ENCODE measurements at regions not wholly inside any gene's neighbourhood (a gene's known extent, or its start where the extent isn't known, plus 50 kb on each side); places are given as distances from the start of the nearest gene placed in this dataset.

- H3K27me3 ChIP-seq (replicated peaks in 1 of 4; ENCODE audit: control extremely low read depth in 1 of 4, control insufficient read depth in 3 of 4, insufficient read depth in 4 of 4, low read length in 3 of 4), result no peaks in the 10 kb centered on the region
- peaks cover 0 to 2% (median 0%) of the 10 kb centered on the region in 3 donors for H3K9me3 ChIP-seq (ENCODE audit: control extremely low read depth in 1 of 3, control insufficient read depth in 2 of 3, insufficient read depth in 1 of 3, low read length in 2 of 3)
- no peaks in the 10 kb centered on the region for H3K79me2 ChIP-seq (ENCODE audit: control insufficient read depth, insufficient read depth, low read length)
- CTCF ChIA-PET, result no interaction called here
- POLR2A ChIA-PET, result no interaction called here
- no peak overlapping the region for H3K27ac ChIP-seq (ENCODE audit: low read length in 2 of 2)
- intact Hi-C loops (cut with micrococcal nuclease), result loop anchor here (10.0 kb wide), 1 partner anchor 217 kb away; no protein-coding TSS in a partner anchor
- Mint-ChIP-seq H3K9me3 (ENCODE audit: insufficient read depth) (peaks cover 4% of the 10 kb centered on the region), H3K27me3 (no peaks in the 10 kb centered on the region), H3K4me1 (peaks cover 30% of the 10 kb centered on the region), H3K27ac (no peak overlapping the region), H3K4me3 (no peak overlapping the region)
- H3K4me1 ChIP-seq (ENCODE audit: control insufficient read depth in 2 of 2, insufficient read depth in 2 of 2, low read length in 2 of 2), result peaks cover 25 to 39% of the 10 kb centered on the region in 2 donors
- no peaks in the 10 kb centered on the region for H4K20me1 ChIP-seq (ENCODE audit: control insufficient read depth, insufficient read depth, low read length, poor library complexity, severe bottlenecking)
- no peak for ATAC-seq (ENCODE audit: low read depth)
- no peak overlapping the region for H3K4me2 ChIP-seq (replicated peaks; ENCODE audit: low read depth, low read length, poor library complexity, severe bottlenecking)
- H3K9ac ChIP-seq (ENCODE audit: low read length), result no peak overlapping the region
- 100% methylated on average over 2 of the region's 10 CpGs for WGBS (ENCODE audit: insufficient coverage)
- H3K36me3 ChIP-seq (replicated peaks in 1 of 2; ENCODE audit: control extremely low read depth in 1 of 2, control insufficient read depth in 1 of 2, extremely low read depth in 1 of 2, insufficient read depth in 2 of 2, low read length in 1 of 2), result no peaks in the 10 kb centered on the region
- no peak overlapping the region for H3K4me3 ChIP-seq (ENCODE audit: control extremely low read depth in 1 of 5, extremely low read depth in 1 of 5, insufficient read depth in 1 of 5, low read depth in 2 of 5, low read length in 4 of 5)
- TF ChIP-seq CTCF (IDR thresholded peaks at IDR 0.05) (no peak), EZH2 (IDR thresholded peaks at IDR 0.05; ENCODE audit: borderline replicate concordance, insufficient read depth, low read depth, low read length, poor library complexity, severe bottlenecking) (no peak)
- DNase-seq, result no peak
- no peak overlapping the region for H2AFZ ChIP-seq (ENCODE audit: insufficient read depth, low read depth, low read length, poor library complexity, severe bottlenecking)
Observed at GRCh38 chr10:3908183-3908582, 123.2 kb upstream of the KLF6 start.

GRCh38 chr10:3907514-3907913 is 122.5 kb upstream of the KLF6 start:
- TF ChIP-seq EZH2 (IDR thresholded peaks at IDR 0.05; ENCODE audit: borderline replicate concordance, insufficient read depth, low read depth, low read length, poor library complexity, severe bottlenecking) (no peak), CTCF (IDR thresholded peaks at IDR 0.05) (no peak)
- ChIA-PET POLR2A (interaction anchor here (0.8 kb wide), 1 partner anchor 122 kb away, joined by 4 read pairs; no protein-coding TSS in a partner anchor), CTCF (interaction anchor here (1.2 kb wide), 1 partner anchor 41 kb away, joined by 3 read pairs; no protein-coding TSS in a partner anchor)
- H3K4me1 Mint-ChIP-seq, result peaks cover 35% of the 10 kb centered on the region
- no peak overlapping the region for H3K4me2 ChIP-seq (replicated peaks; ENCODE audit: low read depth, low read length, poor library complexity, severe bottlenecking)
- no peaks in the 10 kb centered on the region for H3K79me2 ChIP-seq (ENCODE audit: control insufficient read depth, insufficient read depth, low read length)
- no peak overlapping the region for H3K27ac ChIP-seq (ENCODE audit: low read length in 2 of 2)
- no peaks in the 10 kb centered on the region for H4K20me1 ChIP-seq (ENCODE audit: control insufficient read depth, insufficient read depth, low read length, poor library complexity, severe bottlenecking)
- H3K9me3 ChIP-seq (ENCODE audit: control extremely low read depth in 1 of 3, control insufficient read depth in 2 of 3, insufficient read depth in 1 of 3, low read length in 2 of 3), result peaks cover 0 to 2% (median 0%) of the 10 kb centered on the region in 3 donors
- no peak overlapping the region for H2AFZ ChIP-seq (ENCODE audit: insufficient read depth, low read depth, low read length, poor library complexity, severe bottlenecking)
- ATAC-seq (ENCODE audit: low read depth) (no peak), DNase-seq (no peak)
- no peaks in the 10 kb centered on the region for H3K36me3 ChIP-seq (replicated peaks in 1 of 2; ENCODE audit: control extremely low read depth in 1 of 2, control insufficient read depth in 1 of 2, extremely low read depth in 1 of 2, insufficient read depth in 2 of 2, low read length in 1 of 2)
- intact Hi-C loops (cut with micrococcal nuclease), result loop anchor here (10.0 kb wide), 1 partner anchor 217 kb away; no protein-coding TSS in a partner anchor
- H3K9me3 Mint-ChIP-seq (ENCODE audit: insufficient read depth), result peaks cover 4% of the 10 kb centered on the region
- no peak overlapping the region for H3K4me3 Mint-ChIP-seq
- WGBS (ENCODE audit: insufficient coverage), result 89% methylated on average over 5 of the region's 6 CpGs
- no peak overlapping the region for H3K9ac ChIP-seq (ENCODE audit: low read length)
- H3K27ac Mint-ChIP-seq, result peak overlapping the region; percentile 32
- H3K27me3 ChIP-seq (replicated peaks in 1 of 4; ENCODE audit: control extremely low read depth in 1 of 4, control insufficient read depth in 3 of 4, insufficient read depth in 4 of 4, low read length in 3 of 4), result no peaks in the 10 kb centered on the region
- H3K4me1 ChIP-seq (ENCODE audit: control insufficient read depth in 2 of 2, insufficient read depth in 2 of 2, low read length in 2 of 2), result peaks cover 31 to 46% of the 10 kb centered on the region in 2 donors
- no peaks in the 10 kb centered on the region for H3K27me3 Mint-ChIP-seq
- H3K4me3 ChIP-seq (ENCODE audit: control extremely low read depth in 1 of 5, extremely low read depth in 1 of 5, insufficient read depth in 1 of 5, low read depth in 2 of 5, low read length in 4 of 5), result no peak overlapping the region

All from B cell (primary cell).